Body of pancreas (tissue), 4 donors: ENCODE measurements at regions not wholly inside any gene's neighbourhood (a gene's known extent, or its start where the extent isn't known, plus 50 kb on each side); places are given as distances from the start of the nearest gene placed in this dataset.

ENCODE experiments used
- CTCF ChIP-seq, 7 experiments: fragments of 450-650 bp in 4 of 7; fragments of 200-600 bp in 3 of 7; sonication (generic) in 3 of 7; IDR thresholded peaks; one replicate each; pipeline ENCODE4 v1.5.1; 2016 to 2019; ENCODE audit warnings: antibody characterized with exemption in 7 of 7
- POLR2A ChIP-seq, 3 donors: fragments of 450-650 bp; IDR thresholded peaks; one replicate each; pipeline ENCODE4 v1.6.1; 2016; ENCODE audit warnings: antibody characterized with exemption in 3 of 3, mild to moderate bottlenecking in 2 of 3

- TF ChIP-seq POLR2A (IDR thresholded peaks at IDR 0.05) (no peak), CTCF (IDR thresholded peaks at IDR 0.05) (no peak)
Observed at GRCh38 chr12:18983854-18984253, 145.7 kb upstream of the PLEKHA5 start.
